ENCODE measurements at regions not wholly inside any gene's neighbourhood (a gene's known extent, or its start where the extent isn't known, plus 50 kb on each side); places are given as distances from the start of the nearest gene placed in this dataset.

GRCh38 chr9:108297073-108297472 lies 558.7 kb downstream of the ACTL7B start:
- no peak overlapping the region for H3K4me2 ChIP-seq
- H3K79me2 ChIP-seq (ENCODE audit: insufficient read depth, low read depth) = no peaks in the 10 kb centered on the region
- H3K9ac ChIP-seq = no peak overlapping the region

GRCh38 chr9:108296056-108296455 lies 559.7 kb downstream of the ACTL7B start:
- Histone ChIP-seq H2AFZ (ENCODE audit: low read depth) (no peak overlapping the region), H3K9ac (no peak overlapping the region), H3K27ac (no peak overlapping the region), H3K79me2 (ENCODE audit: insufficient read depth, low read depth) (no peaks in the 10 kb centered on the region), H3K4me1 (ENCODE audit: low read depth, poor library complexity, severe bottlenecking) (no peaks in the 10 kb centered on the region), H3K4me2 (no peak overlapping the region), H3K4me3 (IDR thresholded peaks at IDR 0.05; ENCODE audit: insufficient read depth, low read depth, low read length) (no peak overlapping the region), H4K20me1 (ENCODE audit: insufficient read depth) (no peaks in the 10 kb centered on the region), H3K36me3 (ENCODE audit: insufficient read depth) (no peaks in the 10 kb centered on the region), H3K27me3 (ENCODE audit: insufficient read depth, low read depth) (no peaks in the 10 kb centered on the region)
- TF ChIP-seq CTCF (conservative IDR thresholded peaks at IDR 0.05; ENCODE audit: low read depth, low read length) = no peak

More at GRCh38 chr9:108297073-108297472, 558.7 kb downstream of the ACTL7B start:
- H3K36me3 ChIP-seq (ENCODE audit: insufficient read depth) = no peaks in the 10 kb centered on the region
- H3K4me1 ChIP-seq (ENCODE audit: low read depth, poor library complexity, severe bottlenecking) = no peaks in the 10 kb centered on the region
- no peak overlapping the region for H2AFZ ChIP-seq (ENCODE audit: low read depth)
- no peaks in the 10 kb centered on the region for H3K27me3 ChIP-seq (ENCODE audit: insufficient read depth, low read depth)
- no peak overlapping the region for H3K27ac ChIP-seq
- H4K20me1 ChIP-seq (ENCODE audit: insufficient read depth) = no peaks in the 10 kb centered on the region
- no peak for TF ChIP-seq CTCF (conservative IDR thresholded peaks at IDR 0.05; ENCODE audit: low read depth, low read length)
- H3K4me3 ChIP-seq (IDR thresholded peaks at IDR 0.05; ENCODE audit: insufficient read depth, low read depth, low read length) = no peak overlapping the region

GRCh38 chr9:108291586-108291932 lies 564.2 kb downstream of the ACTL7B start:
- Histone ChIP-seq H3K27ac (no peak overlapping the region), H3K27me3 (ENCODE audit: insufficient read depth, low read depth) (no peaks in the 10 kb centered on the region), H3K36me3 (ENCODE audit: insufficient read depth) (no peaks in the 10 kb centered on the region), H4K20me1 (ENCODE audit: insufficient read depth) (no peaks in the 10 kb centered on the region), H3K79me2 (ENCODE audit: insufficient read depth, low read depth) (no peaks in the 10 kb centered on the region), H2AFZ (ENCODE audit: low read depth) (no peak overlapping the region), H3K4me2 (no peak overlapping the region), H3K9ac (no peak overlapping the region), H3K4me3 (IDR thresholded peaks at IDR 0.05; ENCODE audit: insufficient read depth, low read depth, low read length) (no peak overlapping the region), H3K4me1 (ENCODE audit: low read depth, poor library complexity, severe bottlenecking) (no peaks in the 10 kb centered on the region)
- TF ChIP-seq CTCF (conservative IDR thresholded peaks at IDR 0.05; ENCODE audit: low read depth, low read length) = no peak

- H3K79me2 ChIP-seq (ENCODE audit: insufficient read depth, low read depth) = no peaks in the 10 kb centered on the region
- TF ChIP-seq CTCF (conservative IDR thresholded peaks at IDR 0.05; ENCODE audit: low read depth, low read length) = no peak
- H4K20me1 ChIP-seq (ENCODE audit: insufficient read depth) = no peaks in the 10 kb centered on the region
- no peak overlapping the region for H3K27ac ChIP-seq
- no peaks in the 10 kb centered on the region for H3K36me3 ChIP-seq (ENCODE audit: insufficient read depth)
- H3K4me1 ChIP-seq (ENCODE audit: low read depth, poor library complexity, severe bottlenecking) = no peaks in the 10 kb centered on the region
- no peak overlapping the region for H2AFZ ChIP-seq (ENCODE audit: low read depth)
- no peak overlapping the region for H3K9ac ChIP-seq
- no peak overlapping the region for H3K4me2 ChIP-seq
- no peak overlapping the region for H3K4me3 ChIP-seq (IDR thresholded peaks at IDR 0.05; ENCODE audit: insufficient read depth, low read depth, low read length)
- H3K27me3 ChIP-seq (ENCODE audit: insufficient read depth, low read depth) = no peaks in the 10 kb centered on the region
Measured at GRCh38 chr9:108290839-108291585, 564.8 kb downstream of the ACTL7B start.

All from KMS-11 (cell line).